Activated CD4-positive, CD25-positive, alpha-beta regulatory T cell treated with anti-CD3 and anti-CD28 coated beads, Interleukin-2, amount 50 U/mL, for 24 hours (primary cell): ENCODE measurements at regions not wholly inside any gene's neighbourhood (a gene's known extent, or its start where the extent isn't known, plus 50 kb on each side); places are given as distances from the start of the nearest gene placed in this dataset.

Experiments used
- ATAC-seq, 2 donors: fragments of 150-1000 bp; cut with Tn5 transposase; one replicate each; pipeline ENCODE4 v1.10.0; 2021; ENCODE audit warnings: mild to moderate bottlenecking in 1 of 2, moderate library complexity in 1 of 2

DNA sequence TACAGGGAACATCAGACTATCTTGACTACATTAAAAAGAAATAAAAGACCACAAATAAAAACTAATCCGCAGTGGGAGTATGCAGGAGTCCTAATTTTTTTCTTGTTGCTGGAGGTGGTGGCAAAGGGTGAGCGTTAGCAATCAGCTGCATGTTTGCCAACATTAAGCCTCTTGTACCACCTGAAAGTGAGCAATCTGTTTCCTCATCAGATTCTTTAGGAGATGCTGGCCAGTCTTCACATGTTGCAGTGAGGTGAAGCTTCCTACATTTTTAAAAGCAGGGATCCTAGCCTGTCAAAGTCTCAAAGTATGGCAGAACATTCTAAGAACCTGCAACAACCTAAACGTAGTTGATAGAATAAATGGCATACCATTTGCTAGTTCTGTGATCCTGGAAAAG lies 162.2 kb upstream of the MEF2C start:
- ATAC-seq = no peak

DNA sequence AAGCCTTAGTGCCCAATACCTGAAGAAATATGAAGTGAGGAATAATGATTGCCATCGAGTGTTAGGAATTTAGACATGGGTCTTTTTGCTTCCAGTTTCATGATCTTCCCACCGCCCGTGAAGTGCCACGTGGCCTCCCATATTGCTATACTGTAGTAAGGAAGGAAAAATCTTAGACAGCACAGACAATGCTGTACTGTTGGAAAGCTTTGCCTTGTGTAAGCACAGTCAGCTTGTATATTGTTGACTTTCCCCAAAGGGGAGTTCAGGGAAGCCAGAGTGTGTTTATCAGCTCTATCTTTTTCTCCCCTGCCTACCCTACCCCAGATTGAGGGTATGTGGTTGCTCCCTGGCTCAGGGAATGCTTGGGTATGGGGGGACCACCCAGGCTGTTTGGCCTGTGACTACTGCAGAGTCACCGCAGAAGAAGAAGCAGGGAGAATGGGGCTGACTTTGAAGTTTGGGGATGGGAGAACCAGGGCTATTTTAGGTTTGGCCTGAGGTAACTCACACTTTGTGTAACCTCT lies 161.8 kb upstream of the MEF2C start:
- ATAC-seq = no peak

DNA sequence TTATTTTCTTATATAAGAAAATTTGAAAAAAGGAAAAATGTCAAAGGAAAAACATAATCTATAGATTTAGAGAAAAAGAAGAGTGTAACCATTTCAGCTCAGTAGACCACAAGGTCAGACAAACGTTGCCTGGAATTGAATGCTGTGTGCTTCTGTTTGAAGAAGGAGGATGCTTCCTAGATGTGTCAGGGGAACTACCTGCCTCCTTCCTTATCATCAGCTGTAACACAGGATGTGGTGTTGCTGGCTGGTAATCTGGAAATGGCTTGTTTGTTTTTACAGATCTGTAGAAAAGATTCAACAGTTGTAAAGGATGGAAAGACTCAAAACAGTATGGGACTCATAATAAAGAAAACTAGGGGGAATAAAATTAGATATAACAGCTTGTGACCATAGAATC lies 160.7 kb upstream of the MEF2C start:
- ATAC-seq = no peak

DNA sequence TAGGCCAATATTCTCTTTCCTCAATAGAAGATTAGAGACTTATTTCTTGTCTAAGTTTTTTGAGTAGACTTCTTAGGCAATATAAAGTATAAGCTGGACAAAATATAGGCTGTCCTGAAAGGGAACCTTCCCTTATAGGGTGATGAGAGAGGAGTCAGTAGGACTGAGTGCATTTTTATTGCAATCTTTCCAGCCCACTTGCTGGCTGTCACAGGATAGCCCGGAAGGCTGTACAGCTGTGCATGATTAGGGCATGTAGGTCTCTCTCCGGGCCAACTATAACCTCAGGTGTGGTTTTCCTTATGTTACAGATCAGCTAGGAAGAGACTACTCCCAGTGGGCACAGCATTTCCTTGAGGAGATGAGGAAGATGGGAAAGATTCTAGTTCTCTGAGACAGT lies 159.8 kb upstream of the MEF2C start:
- no peak for ATAC-seq

DNA sequence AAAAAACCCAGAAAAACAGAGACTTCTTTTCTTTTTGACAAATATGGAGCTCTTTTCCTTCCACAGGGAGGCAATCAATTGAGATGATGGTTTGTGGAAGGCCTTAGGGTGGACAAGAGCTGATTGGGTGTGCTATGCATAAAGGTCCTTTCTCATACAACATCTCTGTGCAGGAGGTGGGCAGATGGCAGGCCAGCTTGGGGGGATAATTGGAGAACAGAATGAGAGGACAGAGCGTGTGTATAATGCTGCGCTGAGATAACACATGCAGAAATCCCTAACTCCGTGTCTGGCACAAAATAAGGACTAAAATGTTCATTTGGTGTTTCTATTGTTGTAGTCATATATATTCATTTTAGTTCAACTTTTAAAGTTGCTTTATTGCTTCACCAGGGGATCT lies 159.0 kb upstream of the MEF2C start:
- ATAC-seq = no peak

DNA sequence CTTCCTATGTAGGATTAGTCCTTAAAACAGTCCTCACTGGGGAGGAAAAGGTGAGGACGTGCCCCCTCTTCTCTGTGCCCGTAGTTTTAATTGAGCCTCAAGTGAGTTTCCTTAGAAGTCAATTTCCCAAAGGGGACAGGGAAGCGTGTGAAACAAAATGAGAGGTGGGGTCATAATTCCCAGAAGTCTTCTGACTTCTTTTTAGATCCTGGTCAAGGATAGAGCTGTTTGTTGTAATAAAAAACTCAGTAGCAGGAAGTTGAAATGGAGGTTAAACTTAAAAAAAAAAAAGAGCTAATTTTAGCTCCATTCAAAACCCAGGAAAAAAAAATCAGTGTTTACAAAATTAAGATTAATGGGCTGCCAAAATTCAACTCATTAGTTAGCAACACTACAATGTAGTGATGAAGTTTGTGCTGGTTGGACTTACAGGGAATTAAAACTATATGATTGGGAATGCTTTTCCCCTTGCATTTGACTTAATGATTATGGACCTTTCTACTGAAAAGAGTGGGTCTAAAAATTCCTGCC lies 158.3 kb upstream of the MEF2C start:
- no peak for ATAC-seq

DNA sequence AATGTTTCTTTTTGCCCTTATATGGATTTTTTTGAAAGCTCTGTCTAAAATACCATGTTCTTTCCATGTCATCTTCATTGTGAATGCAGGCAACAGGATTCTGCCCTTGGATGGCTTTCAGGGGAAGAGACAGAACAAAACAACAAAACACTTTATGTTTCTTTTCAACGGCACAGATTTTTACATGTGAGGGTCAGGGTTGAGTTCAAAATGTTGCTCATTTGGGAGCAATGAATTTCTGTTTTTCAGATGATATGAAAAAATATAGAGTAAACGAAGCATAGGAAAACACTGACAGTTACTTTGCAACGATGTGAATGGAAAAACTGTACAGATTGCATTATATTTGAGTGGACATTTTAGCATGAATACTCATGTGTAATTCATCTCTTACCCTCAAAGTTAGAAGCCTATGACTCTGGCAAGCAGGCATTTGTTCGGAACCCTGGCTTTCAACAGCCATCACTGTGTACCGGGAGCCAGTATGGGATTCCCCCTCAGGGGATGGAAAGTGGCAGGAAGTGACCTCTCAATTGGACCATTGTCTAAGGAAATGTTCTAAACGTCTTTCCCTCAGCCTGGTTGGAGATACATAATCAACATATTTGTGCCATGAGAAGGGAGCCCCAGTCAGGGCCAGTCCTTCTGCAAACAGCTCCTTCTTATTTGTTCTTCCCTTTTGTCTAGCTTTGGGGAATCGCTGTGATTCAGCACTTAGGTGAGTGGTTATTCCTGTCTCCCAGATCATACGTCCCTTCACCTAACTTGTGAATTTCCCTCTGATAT lies 153.9 kb upstream of the MEF2C start:
- ATAC-seq = no peak

DNA sequence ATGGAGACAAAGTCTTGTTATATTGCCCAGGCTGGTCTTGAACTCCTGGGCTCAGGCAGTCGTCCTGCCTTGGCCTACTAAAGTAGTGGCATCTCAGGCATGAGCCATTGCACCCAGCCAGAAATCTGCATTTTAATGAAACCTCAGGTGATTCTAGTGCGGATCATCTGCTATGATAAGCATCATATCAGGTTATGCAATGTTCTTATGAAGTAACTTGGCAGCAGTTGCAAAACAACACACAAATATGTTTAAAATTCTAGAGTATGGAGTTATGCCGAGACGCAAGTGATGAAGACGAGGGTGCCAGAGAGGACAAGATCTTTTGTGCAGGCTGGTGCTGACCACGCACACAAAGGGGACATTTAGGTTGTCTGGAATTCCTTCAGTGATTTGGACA lies 153.2 kb upstream of the MEF2C start:
- ATAC-seq = no peak

DNA sequence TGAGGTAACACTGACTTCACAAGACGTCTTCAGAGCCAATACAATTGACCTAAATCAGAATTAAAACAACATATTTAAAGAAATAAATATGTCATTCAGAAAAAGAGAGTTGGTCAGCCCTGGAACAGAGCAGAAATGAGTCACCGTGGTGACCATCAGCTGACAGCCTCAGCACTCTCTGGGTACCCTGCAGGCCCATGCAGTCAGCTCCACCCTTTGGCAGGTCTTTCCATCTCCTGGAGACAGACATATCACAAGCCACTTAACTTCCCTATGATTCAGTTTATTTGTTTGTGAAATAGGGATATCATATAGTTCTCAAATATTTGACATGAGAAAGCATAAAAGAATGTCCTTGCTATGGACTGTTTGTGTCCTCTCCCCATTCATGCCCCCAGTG lies 151.6 kb upstream of the MEF2C start:
- no peak for ATAC-seq

DNA sequence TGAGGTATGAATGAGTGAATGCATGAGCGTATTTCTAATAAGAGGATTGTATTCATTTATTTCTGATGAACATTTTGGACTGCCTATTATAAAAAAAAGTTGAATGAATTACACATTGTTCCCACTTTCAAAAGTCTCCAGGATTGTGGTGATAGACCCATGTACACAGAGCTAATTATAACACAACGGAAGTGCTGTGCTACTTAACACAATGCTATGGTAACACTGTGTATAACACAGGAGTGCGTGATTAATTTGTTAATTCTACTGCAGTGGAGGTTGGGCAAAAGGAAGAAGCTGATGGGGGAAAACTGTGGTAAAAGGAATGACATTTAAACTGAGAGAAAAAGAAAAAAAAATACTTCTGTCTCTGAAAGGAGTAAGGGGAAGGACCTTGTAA lies 147.8 kb upstream of the MEF2C start:
- no peak for ATAC-seq

DNA sequence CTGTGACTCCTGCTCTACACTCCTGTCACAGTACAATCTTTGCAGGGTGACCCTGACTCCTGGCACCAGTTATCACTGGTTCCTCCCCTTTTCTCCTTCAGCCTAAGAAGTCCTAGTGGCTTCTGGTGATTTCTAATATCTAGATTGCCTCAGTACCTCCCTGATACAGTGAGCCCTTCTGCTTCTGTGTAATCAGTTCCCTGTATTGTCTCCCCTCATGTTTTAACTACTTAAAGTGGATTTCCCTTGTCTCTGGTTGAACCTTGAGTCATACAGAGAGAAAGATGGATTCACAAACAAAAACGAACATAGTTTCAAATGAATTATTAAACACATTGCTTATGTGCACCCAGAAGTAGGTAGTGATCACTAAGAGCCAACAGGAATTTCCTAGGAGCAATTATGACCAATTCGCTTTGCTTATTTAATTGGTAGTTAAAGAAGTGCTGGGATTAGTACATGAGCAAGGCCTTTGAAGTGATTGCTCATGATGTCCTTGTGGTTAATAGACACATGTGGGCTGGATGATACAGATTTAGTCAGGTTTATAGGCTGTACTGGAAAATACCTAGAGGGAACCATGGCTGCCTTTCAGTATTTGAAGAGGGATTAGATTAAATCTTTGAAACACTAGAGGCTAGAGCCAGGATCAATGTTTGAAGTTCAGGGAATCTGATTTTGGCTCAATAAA lies 145.8 kb upstream of the MEF2C start:
- ATAC-seq = no peak

DNA sequence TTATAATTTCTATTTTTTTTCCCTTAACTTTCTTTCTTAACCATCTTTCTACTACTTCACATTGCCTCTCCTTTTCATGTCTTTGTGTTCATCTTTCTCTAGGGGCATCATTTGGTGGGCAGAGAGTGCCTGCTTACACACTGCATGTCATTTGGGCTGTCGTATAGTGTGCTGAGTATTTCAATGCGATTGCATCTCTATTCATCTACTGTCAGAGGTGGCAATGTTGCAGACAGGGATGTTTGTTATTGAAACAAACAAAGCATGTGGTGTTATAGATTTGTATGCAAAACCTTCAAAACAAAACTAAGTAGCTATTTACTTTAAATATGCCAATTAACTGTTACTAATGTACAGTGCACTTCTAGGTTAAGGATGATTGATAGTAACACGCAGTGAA lies 141.1 kb upstream of the MEF2C start:
- ATAC-seq = no peak

DNA sequence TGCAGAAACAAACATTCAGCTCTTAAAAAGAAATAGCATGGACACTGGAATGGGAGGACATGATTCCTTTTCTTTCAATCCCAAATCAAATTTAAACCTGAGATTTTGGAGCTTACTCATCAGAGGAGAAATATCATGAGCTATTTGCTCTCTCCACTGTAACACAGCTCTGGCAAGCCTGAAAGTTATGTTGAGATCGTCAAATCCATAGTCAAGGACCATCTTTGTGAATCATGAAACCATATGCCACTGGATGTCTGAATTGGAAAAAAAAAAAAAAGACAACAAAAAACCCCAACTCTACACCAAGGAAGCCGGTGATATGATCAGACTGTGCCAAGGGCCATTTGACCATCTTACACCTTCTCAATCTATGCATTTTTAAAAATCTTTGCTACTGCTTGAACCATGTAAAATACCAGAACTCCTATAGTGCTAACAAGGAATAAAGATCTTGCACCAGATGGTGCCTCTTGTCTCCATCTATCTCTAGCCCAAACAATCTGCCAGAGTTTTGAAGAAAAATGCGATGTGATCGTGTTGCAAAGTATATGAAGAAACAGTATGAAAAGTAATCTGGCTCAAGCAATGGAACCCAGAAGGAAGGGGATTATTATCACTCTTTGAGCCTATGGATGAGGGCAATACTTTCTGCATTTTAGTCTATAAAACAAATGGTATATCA lies 138.1 kb upstream of the MEF2C start:
- ATAC-seq = no peak

DNA sequence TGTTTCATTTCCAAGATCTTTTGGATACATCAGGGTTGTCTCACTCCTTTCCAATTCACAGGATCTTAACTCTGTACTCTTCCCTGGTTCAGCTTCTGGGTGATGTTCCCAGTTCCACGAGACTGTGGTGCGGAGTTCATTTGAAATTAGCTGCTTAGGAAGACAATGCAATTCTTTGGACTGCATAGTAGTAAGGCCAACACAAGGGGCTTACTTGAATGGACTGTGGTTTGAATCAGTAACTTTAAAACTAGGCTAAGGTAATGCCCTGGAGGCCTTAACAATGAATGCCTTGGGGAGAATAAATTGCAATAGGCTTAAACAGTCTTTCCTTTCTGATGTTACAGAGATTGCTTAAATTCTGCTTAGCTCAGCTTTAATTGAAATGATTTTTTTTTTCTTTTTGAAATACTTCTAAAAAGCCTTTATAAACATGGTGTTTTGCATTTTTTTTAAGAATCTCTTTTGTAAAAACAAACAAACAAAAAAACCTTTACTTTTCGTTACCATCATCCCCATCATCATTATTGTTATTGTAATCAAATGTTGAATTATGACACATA lies 133.8 kb upstream of the MEF2C start:
- no peak for ATAC-seq

DNA sequence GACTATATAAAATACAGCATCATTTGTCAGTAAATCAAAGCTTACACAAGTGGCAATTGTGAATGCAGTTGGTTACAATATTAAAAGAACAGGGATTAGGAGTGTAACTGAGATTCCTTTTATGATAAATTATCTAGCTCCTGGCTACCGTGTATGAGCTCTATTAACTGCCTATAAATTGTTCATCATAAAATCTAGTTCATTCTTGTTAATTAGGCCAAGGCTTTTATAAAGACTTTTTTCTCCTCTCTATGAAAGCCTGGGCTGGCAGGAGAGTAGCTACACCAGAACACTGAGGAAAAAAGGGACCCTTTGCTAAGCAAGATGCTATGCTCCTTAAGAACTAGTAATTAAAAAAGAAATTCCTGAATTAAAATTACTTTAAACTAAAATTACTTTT lies 132.4 kb upstream of the MEF2C start:
- ATAC-seq = no peak

DNA sequence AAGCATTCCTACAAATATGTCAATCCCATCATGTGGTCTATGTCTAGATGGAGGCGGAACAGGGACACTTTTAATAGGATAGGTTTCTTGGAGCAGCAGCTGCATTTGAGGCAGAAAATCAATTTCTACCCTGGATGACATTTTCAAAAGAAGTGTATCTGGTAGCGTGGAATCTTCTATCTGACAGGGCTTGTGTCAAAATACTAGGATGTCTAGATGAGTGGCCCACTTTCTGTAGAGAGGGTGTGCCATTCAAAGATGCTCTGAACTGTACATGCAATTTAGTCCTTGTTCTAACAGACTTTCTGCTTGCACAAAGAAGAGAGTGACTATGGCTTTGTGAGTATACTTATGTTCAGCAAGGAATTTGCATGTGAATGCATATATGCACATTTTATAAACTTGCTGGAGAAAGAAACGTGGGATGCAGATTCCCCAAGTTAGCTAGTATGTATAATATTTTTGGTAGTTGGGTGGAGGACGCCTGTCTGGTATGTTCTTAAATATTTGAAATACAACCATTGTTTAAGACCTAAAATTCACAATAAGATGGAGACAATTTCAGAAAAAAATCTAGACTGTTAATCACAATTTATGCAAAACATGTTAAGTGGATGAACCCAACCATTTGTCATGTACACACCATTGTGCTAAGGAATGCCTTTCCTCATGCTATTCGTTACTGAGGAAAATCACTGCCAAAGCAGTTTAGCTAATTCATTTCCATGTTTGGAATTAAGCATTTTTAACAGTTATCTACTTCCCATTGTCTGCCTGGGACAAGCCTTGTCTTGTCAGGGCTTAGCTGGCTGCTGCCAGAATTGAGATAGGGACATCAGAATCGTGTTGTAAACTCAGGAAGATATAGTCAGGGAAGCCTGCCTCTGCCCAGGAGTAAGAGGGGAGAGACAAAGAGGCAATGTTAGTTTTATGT lies 129.1 kb upstream of the MEF2C start:
- ATAC-seq = no peak

DNA sequence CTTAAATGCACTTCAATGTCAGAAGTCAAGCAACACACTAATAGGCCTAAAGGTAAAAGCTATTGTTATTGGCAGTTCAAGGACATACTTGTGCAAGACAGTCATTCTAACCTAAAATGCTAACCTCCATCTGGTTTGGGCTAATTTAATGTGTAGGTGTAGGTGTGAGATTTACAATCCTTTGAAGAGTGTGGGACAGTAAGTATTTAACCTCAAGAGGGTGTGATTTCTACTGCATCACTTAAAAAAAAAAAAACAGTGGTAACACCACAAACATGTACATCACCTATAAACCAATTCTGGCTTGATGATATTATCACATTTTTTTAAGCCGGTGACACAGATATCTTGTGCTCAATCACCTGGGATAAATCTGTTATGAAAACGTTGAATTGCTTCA lies 127.5 kb upstream of the MEF2C start:
- no peak for ATAC-seq

DNA sequence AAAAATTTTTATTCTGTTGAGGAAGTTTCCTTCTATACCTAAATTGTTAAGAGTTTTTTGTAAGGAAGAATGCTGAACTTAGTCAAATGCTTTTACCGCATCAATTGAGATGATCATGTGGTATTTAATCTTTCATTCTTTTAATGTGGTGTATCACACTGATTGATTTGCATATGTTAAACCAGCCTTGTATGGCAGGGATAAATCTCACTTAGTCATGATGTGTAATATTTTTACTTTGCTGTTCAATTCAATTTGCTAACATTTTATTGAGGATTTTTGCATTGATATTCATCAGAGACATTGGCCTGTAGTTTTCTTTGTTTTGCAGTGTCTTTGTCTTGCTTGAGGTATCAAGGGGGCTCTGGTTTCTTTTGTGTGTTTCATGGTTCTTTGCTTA lies 125.3 kb upstream of the MEF2C start:
- no peak for ATAC-seq

DNA sequence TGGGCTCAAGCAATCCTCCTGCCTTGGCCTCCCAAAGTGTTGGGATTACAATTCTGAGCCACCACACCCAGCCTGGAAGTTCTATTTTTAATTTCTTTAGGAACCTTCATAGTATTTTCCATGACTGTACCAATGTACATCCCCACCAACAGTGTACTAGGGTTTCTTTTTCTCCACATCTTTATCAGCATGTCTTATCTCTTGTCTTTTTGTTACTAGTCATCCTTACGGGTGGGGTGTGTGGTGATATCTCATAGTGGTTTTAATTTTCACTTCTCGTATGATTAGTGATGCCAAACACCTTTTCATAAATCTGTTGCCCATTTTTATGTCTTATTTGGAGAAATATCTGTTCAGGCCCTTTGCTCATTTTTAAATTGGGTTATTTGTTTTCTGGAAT lies 123.0 kb upstream of the MEF2C start:
- ATAC-seq = no peak

DNA sequence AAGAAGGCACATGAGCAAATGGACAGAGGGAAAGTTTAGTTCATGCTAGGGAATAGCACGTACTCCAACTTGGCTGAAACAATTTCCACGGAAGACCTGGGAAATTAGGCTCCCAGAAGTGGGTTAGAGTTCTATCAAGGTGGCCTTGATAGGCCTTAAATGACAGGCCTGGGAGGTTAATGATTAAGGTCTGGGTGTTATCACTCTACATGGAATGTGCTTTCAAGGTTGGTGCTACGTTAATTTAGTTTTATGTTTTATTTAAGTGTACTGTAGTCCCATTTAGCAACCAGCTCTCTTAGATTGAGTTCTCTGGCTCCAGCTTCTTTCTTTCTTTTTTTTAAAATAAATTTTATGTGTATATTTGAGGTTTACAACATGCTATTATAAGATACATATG lies 121.4 kb upstream of the MEF2C start:
- no peak for ATAC-seq

DNA sequence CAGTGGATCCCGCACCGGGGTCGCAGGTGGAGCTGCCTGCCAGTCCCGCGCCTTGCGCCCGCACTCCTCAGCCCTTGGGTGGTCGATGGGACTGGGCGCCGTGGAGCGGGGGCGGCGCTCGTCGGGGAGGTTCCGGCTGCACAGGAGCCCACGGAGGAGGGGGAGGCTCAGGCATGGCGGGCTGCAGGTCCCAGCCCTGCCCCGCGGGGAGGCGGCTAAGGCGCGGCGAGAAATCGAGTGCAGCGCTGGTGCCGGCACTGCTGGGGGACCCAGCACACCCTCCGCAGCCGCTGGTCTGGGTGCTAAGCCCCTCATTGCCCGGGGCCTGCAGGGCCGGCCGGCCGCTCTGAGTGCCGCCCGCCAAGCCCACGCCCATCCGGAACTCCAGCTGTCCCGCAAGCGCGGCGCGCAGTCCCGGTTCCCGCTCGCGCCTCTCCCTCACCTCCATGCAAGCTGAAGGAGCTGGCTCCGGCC lies 120.6 kb upstream of the MEF2C start:
- ATAC-seq = no peak

DNA sequence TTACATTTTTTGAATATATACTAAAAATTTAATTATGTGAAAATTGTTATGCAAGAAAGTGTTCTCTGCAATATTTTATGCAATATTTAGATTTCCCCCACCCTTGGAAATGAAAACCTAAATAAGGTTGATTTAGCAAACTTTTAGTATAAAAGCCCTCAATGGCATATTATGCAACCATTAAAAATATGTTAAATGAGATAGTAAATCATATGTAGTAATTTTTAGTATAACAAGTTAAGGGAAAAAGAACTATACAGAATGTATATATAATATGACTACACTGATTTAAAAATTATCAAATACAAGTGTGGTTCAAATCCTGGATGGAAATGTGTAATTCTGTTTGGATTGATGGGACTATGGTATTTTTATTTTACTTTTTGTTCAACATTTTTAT lies 116.9 kb upstream of the MEF2C start:
- no peak for ATAC-seq
